ENCODE measurements at regions not wholly inside any gene's neighbourhood (a gene's known extent, or its start where the extent isn't known, plus 50 kb on each side); places are given as distances from the start of the nearest gene placed in this dataset.

- Mint-ChIP-seq H3K27me3 (peaks cover 12% of the 10 kb centered on the region), H3K36me3 (no peaks in the 10 kb centered on the region), H3K4me3 (no peak overlapping the region), H3K4me1 (no peaks in the 10 kb centered on the region), H3K27ac (no peak overlapping the region), H3K9me3 (peaks cover 0 to 15% (median under 1%) of the 10 kb centered on the region in 7 donors)
- H3K4me1 ChIP-seq (ENCODE audit: control insufficient read depth, insufficient read depth, low read length, poor library complexity, severe bottlenecking), result no peaks in the 10 kb centered on the region
- H3K9me3 ChIP-seq (ENCODE audit: control insufficient read depth in 2 of 2, low read length in 2 of 2), result peaks cover 0 to under 1% of the 10 kb centered on the region in 2 experiments
- no peak overlapping the region for H3K27ac ChIP-seq (ENCODE audit: insufficient read depth, low read length, poor library complexity, severe bottlenecking)
- no peak overlapping the region for H3K4me3 ChIP-seq (ENCODE audit: low read depth, low read length)
- no peaks in the 10 kb centered on the region for H3K36me3 ChIP-seq (ENCODE audit: control insufficient read depth, insufficient read depth, low read length)
- DNase-seq (no peak), ATAC-seq (ENCODE audit: low read depth in 2 of 2) (no peak)
- no peaks in the 10 kb centered on the region for H3K27me3 ChIP-seq (ENCODE audit: control insufficient read depth, insufficient read depth, low read length)
Measured at GRCh38 chr19:32165141-32165540, 180.3 kb upstream of the ZNF507 start.

- H3K36me3 ChIP-seq (ENCODE audit: control insufficient read depth, insufficient read depth, low read length), result no peaks in the 10 kb centered on the region
- H3K27me3 ChIP-seq (ENCODE audit: control insufficient read depth, insufficient read depth, low read length), result no peaks in the 10 kb centered on the region
- Mint-ChIP-seq H3K36me3 (no peaks in the 10 kb centered on the region), H3K27ac (no peak overlapping the region), H3K4me1 (no peaks in the 10 kb centered on the region), H3K4me3 (no peak overlapping the region), H3K9me3 (peaks cover 0 to 15% (median 0%) of the 10 kb centered on the region in 7 donors), H3K27me3 (peaks cover 12% of the 10 kb centered on the region)
- no peak overlapping the region for H3K27ac ChIP-seq (ENCODE audit: insufficient read depth, low read length, poor library complexity, severe bottlenecking)
- H3K4me1 ChIP-seq (ENCODE audit: control insufficient read depth, insufficient read depth, low read length, poor library complexity, severe bottlenecking), result no peaks in the 10 kb centered on the region
- ATAC-seq (ENCODE audit: low read depth in 2 of 2) (no peak), DNase-seq (no peak)
- no peak overlapping the region for H3K4me3 ChIP-seq (ENCODE audit: low read depth, low read length)
- no peaks in the 10 kb centered on the region for H3K9me3 ChIP-seq (ENCODE audit: control insufficient read depth in 2 of 2, low read length in 2 of 2)
Measured at GRCh38 chr19:32165750-32166149, 179.7 kb upstream of the ZNF507 start.

GRCh38 chr19:32166238-32166637 lies 179.2 kb upstream of the ZNF507 start:
- ATAC-seq (ENCODE audit: low read depth in 2 of 2) (no peak), DNase-seq (no peak)
- Histone ChIP-seq H3K9me3 (ENCODE audit: control insufficient read depth in 2 of 2, low read length in 2 of 2) (no peaks in the 10 kb centered on the region), H3K36me3 (ENCODE audit: control insufficient read depth, insufficient read depth, low read length) (no peaks in the 10 kb centered on the region), H3K27me3 (ENCODE audit: control insufficient read depth, insufficient read depth, low read length) (no peaks in the 10 kb centered on the region), H3K4me3 (ENCODE audit: low read depth, low read length) (no peak overlapping the region), H3K4me1 (ENCODE audit: control insufficient read depth, insufficient read depth, low read length, poor library complexity, severe bottlenecking) (no peaks in the 10 kb centered on the region), H3K27ac (ENCODE audit: insufficient read depth, low read length, poor library complexity, severe bottlenecking) (no peak overlapping the region)
- Mint-ChIP-seq H3K4me3 (no peak overlapping the region), H3K36me3 (no peaks in the 10 kb centered on the region), H3K27me3 (peaks cover 12% of the 10 kb centered on the region), H3K27ac (no peak overlapping the region), H3K4me1 (no peaks in the 10 kb centered on the region), H3K9me3 (peaks cover 0 to 15% (median 0%) of the 10 kb centered on the region in 7 donors)

GRCh38 chr19:32168111-32168510 lies 177.3 kb upstream of the ZNF507 start:
- no peaks in the 10 kb centered on the region for H3K36me3 Mint-ChIP-seq
- Histone ChIP-seq H3K36me3 (ENCODE audit: control insufficient read depth, insufficient read depth, low read length) (no peaks in the 10 kb centered on the region), H3K4me1 (ENCODE audit: control insufficient read depth, insufficient read depth, low read length, poor library complexity, severe bottlenecking) (no peaks in the 10 kb centered on the region), H3K9me3 (ENCODE audit: control insufficient read depth in 2 of 2, low read length in 2 of 2) (no peaks in the 10 kb centered on the region), H3K4me3 (ENCODE audit: low read depth, low read length) (no peak overlapping the region), H3K27me3 (ENCODE audit: control insufficient read depth, insufficient read depth, low read length) (no peaks in the 10 kb centered on the region), H3K27ac (ENCODE audit: insufficient read depth, low read length, poor library complexity, severe bottlenecking) (no peak overlapping the region)
- no peaks in the 10 kb centered on the region for H3K4me1 Mint-ChIP-seq
- peaks cover 8% of the 10 kb centered on the region for H3K27me3 Mint-ChIP-seq
- H3K4me3 Mint-ChIP-seq, result no peak overlapping the region
- DNase-seq, result no peak
- no peak overlapping the region for H3K27ac Mint-ChIP-seq
- H3K9me3 Mint-ChIP-seq, result peaks cover 0 to 9% (median 0%) of the 10 kb centered on the region in 7 donors
- no peak for ATAC-seq (ENCODE audit: low read depth in 2 of 2)

- H3K36me3 ChIP-seq (ENCODE audit: control insufficient read depth, insufficient read depth, low read length), result no peaks in the 10 kb centered on the region
- Mint-ChIP-seq H3K27me3 (peaks cover 7% of the 10 kb centered on the region), H3K4me1 (no peaks in the 10 kb centered on the region), H3K27ac (peak overlapping the region in 1 of 3 donors; percentile 7), H3K36me3 (no peaks in the 10 kb centered on the region), H3K4me3 (no peak overlapping the region), H3K9me3 (peaks cover 0 to 8% (median 0%) of the 10 kb centered on the region in 7 donors)
- ATAC-seq (ENCODE audit: low read depth in 2 of 2), result no peak
- no peaks in the 10 kb centered on the region for H3K27me3 ChIP-seq (ENCODE audit: control insufficient read depth, insufficient read depth, low read length)
- no peak overlapping the region for H3K4me3 ChIP-seq (ENCODE audit: low read depth, low read length)
- H3K9me3 ChIP-seq (ENCODE audit: control insufficient read depth in 2 of 2, low read length in 2 of 2), result no peaks in the 10 kb centered on the region
- no peak overlapping the region for H3K27ac ChIP-seq (ENCODE audit: insufficient read depth, low read length, poor library complexity, severe bottlenecking)
- no peaks in the 10 kb centered on the region for H3K4me1 ChIP-seq (ENCODE audit: control insufficient read depth, insufficient read depth, low read length, poor library complexity, severe bottlenecking)
- no peak for DNase-seq
Measured at GRCh38 chr19:32168606-32169005, 176.8 kb upstream of the ZNF507 start.

GRCh38 chr19:32171719-32172151 lies 173.7 kb upstream of the ZNF507 start:
- Mint-ChIP-seq H3K4me3 (peak overlapping the region in 1 of 4 donors; percentile 32), H3K27me3 (no peaks in the 10 kb centered on the region), H3K9me3 (peaks cover 0 to 3% (median 0%) of the 10 kb centered on the region in 7 donors), H3K27ac (no peak overlapping the region), H3K4me1 (no peaks in the 10 kb centered on the region), H3K36me3 (no peaks in the 10 kb centered on the region)
- ATAC-seq (ENCODE audit: low read depth in 2 of 2) (no peak), DNase-seq (no peak)
- no peaks in the 10 kb centered on the region for H3K36me3 ChIP-seq (ENCODE audit: control insufficient read depth, insufficient read depth, low read length)
- no peaks in the 10 kb centered on the region for H3K9me3 ChIP-seq (ENCODE audit: control insufficient read depth in 2 of 2, low read length in 2 of 2)
- no peak overlapping the region for H3K27ac ChIP-seq (ENCODE audit: insufficient read depth, low read length, poor library complexity, severe bottlenecking)
- no peaks in the 10 kb centered on the region for H3K27me3 ChIP-seq (ENCODE audit: control insufficient read depth, insufficient read depth, low read length)
- no peak overlapping the region for H3K4me3 ChIP-seq (ENCODE audit: low read depth, low read length)
- no peaks in the 10 kb centered on the region for H3K4me1 ChIP-seq (ENCODE audit: control insufficient read depth, insufficient read depth, low read length, poor library complexity, severe bottlenecking)

GRCh38 chr19:32172566-32173160 lies 172.7 kb upstream of the ZNF507 start:
- no peaks in the 10 kb centered on the region for H3K36me3 Mint-ChIP-seq
- no peak overlapping the region for H3K27ac Mint-ChIP-seq
- H3K4me1 Mint-ChIP-seq, result no peaks in the 10 kb centered on the region
- H3K9me3 Mint-ChIP-seq, result peaks cover 0 to 2% (median 0%) of the 10 kb centered on the region in 7 donors
- H3K4me3 Mint-ChIP-seq, result no peak overlapping the region
- no peak overlapping the region for H3K27ac ChIP-seq (ENCODE audit: insufficient read depth, low read length, poor library complexity, severe bottlenecking)
- no peaks in the 10 kb centered on the region for H3K27me3 ChIP-seq (ENCODE audit: control insufficient read depth, insufficient read depth, low read length)
- DNase-seq (no peak), ATAC-seq (ENCODE audit: low read depth in 2 of 2) (no peak)
- H3K36me3 ChIP-seq (ENCODE audit: control insufficient read depth, insufficient read depth, low read length), result no peaks in the 10 kb centered on the region
- no peak overlapping the region for H3K4me3 ChIP-seq (ENCODE audit: low read depth, low read length)
- peaks cover 4% of the 10 kb centered on the region for H3K27me3 Mint-ChIP-seq
- H3K4me1 ChIP-seq (ENCODE audit: control insufficient read depth, insufficient read depth, low read length, poor library complexity, severe bottlenecking), result no peaks in the 10 kb centered on the region
- no peaks in the 10 kb centered on the region for H3K9me3 ChIP-seq (ENCODE audit: control insufficient read depth in 2 of 2, low read length in 2 of 2)

GRCh38 chr19:32173836-32174235 lies 171.6 kb upstream of the ZNF507 start:
- DNase-seq, result no peak
- Mint-ChIP-seq H3K27ac (no peak overlapping the region), H3K4me1 (no peaks in the 10 kb centered on the region), H3K4me3 (no peak overlapping the region), H3K9me3 (peaks cover 0 to 2% (median 0%) of the 10 kb centered on the region in 7 donors), H3K36me3 (no peaks in the 10 kb centered on the region), H3K27me3 (peaks cover 7% of the 10 kb centered on the region)
- no peaks in the 10 kb centered on the region for H3K4me1 ChIP-seq (ENCODE audit: control insufficient read depth, insufficient read depth, low read length, poor library complexity, severe bottlenecking)
- H3K4me3 ChIP-seq (ENCODE audit: low read depth, low read length), result no peak overlapping the region
- H3K27ac ChIP-seq (ENCODE audit: insufficient read depth, low read length, poor library complexity, severe bottlenecking), result no peak overlapping the region
- ATAC-seq (ENCODE audit: low read depth in 2 of 2), result no peak
- no peaks in the 10 kb centered on the region for H3K9me3 ChIP-seq (ENCODE audit: control insufficient read depth in 2 of 2, low read length in 2 of 2)
- H3K27me3 ChIP-seq (ENCODE audit: control insufficient read depth, insufficient read depth, low read length), result no peaks in the 10 kb centered on the region
- H3K36me3 ChIP-seq (ENCODE audit: control insufficient read depth, insufficient read depth, low read length), result no peaks in the 10 kb centered on the region

Measured in CD4-positive, CD25-positive, alpha-beta regulatory T cell (primary cell).